NT2/D1 (cell line): ENCODE measurements at regions not wholly inside any gene's neighbourhood (a gene's known extent, or its start where the extent isn't known, plus 50 kb on each side); places are given as distances from the start of the nearest gene placed in this dataset.

Source experiments
- SUZ12 ChIP-seq: IDR thresholded peaks from 2 replicates; pipeline ENCODE4 v1.6.1; 2011; ENCODE audit not compliant: insufficient read length, insufficient read depth; ENCODE audit errors: extremely low read depth
- YY1 ChIP-seq: IDR thresholded peaks from 2 replicates; pipeline ENCODE4 v1.6.1; 2011; ENCODE audit not compliant: insufficient read length, insufficient read depth
- ZNF274 ChIP-seq: IDR thresholded peaks from 2 replicates; pipeline ENCODE4 v1.6.1; 2011; ENCODE audit warnings: mild to moderate bottlenecking, low read depth, low read length

DNA sequence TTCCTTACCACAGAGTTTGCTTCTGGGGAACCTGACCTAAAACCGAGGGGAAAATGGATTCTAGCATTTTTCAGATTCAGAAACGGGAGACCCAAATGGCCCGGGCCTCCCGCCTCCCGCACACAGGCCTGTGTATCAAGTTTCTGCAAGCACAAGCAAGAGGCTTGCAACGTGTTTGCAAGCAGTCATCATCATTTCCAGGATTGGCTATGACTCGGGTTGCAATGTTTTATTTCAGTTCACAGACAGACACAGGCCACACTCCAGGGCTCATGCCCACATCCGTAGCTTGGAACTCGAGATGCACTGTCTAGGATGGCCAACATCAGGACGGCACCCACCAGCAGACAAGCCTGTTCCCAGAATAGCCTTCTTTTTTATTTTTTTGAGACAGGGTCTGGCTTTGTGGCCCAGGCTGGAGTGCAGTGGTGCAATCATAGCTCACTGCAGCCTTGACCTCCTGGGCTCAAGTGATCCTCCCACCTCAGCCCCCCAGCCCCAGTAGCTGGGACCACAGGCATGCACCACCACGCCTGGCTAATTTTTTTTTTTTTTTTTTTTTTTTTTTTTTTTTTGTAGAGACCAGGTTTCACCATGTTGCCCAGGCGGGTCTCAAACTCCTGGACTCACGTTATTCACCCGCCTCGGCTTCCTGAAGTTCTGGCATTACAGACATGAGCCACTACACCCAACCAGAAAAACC, 68.1 kb upstream of the FOXK1 start:
- TF ChIP-seq ZNF274: no peak
- TF ChIP-seq SUZ12: no peak
- TF ChIP-seq YY1: no peak
